HL-60 (cell line): ENCODE measurements at regions not wholly inside any gene's neighbourhood (a gene's known extent, or its start where the extent isn't known, plus 50 kb on each side); places are given as distances from the start of the nearest gene placed in this dataset.

Experiments
- DNase-seq, 2 experiments: peaks; one replicate each; pipeline ENCODE4 v3.0.0-alpha.2; 2010 to 2020; ENCODE audit warnings: low read depth in 1 of 2, low spot score in 1 of 2
- H3K27ac ChIP-seq: fragments of 250-450 bp; sonication (Bioruptor Pico); replicated peaks from 2 replicates; pipeline ENCODE4 v1.5.1; 2020; ENCODE audit warnings: mild to moderate bottlenecking, moderate library complexity
- H3K27me3 ChIP-seq: fragments of 250-450 bp; sonication (Bioruptor Pico); 2 replicates; pipeline ENCODE4 v1.5.1; 2021; ENCODE audit warnings: mild to moderate bottlenecking, moderate library complexity; ENCODE audit not compliant: insufficient read depth, poor library complexity, severe bottlenecking
- H3K4me3 ChIP-seq: replicated peaks from 2 replicates; pipeline ENCODE4 v1.5.1; 2011; ENCODE audit warnings: mild to moderate bottlenecking, control low read depth, low read length; ENCODE audit not compliant: insufficient read depth
- GABPA ChIP-seq: IDR thresholded peaks from 2 replicates; pipeline ENCODE4 v1.6.1; 2012; ENCODE audit warnings: low read depth
- POLR2AphosphoS5 ChIP-seq: IDR thresholded peaks from 2 replicates; pipeline ENCODE4 v1.6.1; 2012; ENCODE audit warnings: low read depth
- SPI1 ChIP-seq: IDR thresholded peaks from 2 replicates; pipeline ENCODE4 v1.6.1; 2012; ENCODE audit warnings: low read depth, mild to moderate bottlenecking, borderline replicate concordance
- TF ChIP-seq, protein P1 (sequence below): IDR thresholded peaks from 2 replicates; pipeline ENCODE4 v1.6.1; 2012; ENCODE audit warnings: low read depth; ENCODE audit not compliant: insufficient replicate concordance
- TF ChIP-seq, protein P2 (sequence below): IDR thresholded peaks from one replicate; pipeline ENCODE4 v1.5.1; 2011; ENCODE audit warnings: low read length, control low read depth, inconsistent platforms; ENCODE audit not compliant: insufficient read depth

GRCh38 chr5:163022582-163023128 lies 414.7 kb upstream of the CCNG1 start:
- TF ChIP-seq, protein P1, sequence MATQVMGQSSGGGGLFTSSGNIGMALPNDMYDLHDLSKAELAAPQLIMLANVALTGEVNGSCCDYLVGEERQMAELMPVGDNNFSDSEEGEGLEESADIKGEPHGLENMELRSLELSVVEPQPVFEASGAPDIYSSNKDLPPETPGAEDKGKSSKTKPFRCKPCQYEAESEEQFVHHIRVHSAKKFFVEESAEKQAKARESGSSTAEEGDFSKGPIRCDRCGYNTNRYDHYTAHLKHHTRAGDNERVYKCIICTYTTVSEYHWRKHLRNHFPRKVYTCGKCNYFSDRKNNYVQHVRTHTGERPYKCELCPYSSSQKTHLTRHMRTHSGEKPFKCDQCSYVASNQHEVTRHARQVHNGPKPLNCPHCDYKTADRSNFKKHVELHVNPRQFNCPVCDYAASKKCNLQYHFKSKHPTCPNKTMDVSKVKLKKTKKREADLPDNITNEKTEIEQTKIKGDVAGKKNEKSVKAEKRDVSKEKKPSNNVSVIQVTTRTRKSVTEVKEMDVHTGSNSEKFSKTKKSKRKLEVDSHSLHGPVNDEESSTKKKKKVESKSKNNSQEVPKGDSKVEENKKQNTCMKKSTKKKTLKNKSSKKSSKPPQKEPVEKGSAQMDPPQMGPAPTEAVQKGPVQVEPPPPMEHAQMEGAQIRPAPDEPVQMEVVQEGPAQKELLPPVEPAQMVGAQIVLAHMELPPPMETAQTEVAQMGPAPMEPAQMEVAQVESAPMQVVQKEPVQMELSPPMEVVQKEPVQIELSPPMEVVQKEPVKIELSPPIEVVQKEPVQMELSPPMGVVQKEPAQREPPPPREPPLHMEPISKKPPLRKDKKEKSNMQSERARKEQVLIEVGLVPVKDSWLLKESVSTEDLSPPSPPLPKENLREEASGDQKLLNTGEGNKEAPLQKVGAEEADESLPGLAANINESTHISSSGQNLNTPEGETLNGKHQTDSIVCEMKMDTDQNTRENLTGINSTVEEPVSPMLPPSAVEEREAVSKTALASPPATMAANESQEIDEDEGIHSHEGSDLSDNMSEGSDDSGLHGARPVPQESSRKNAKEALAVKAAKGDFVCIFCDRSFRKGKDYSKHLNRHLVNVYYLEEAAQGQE = no peak
- Histone ChIP-seq H3K27me3 (no peaks in the 10 kb centered on the region), H3K4me3 (no peak overlapping the region), H3K27ac (no peak overlapping the region)
- no peak for DNase-seq

DNA sequence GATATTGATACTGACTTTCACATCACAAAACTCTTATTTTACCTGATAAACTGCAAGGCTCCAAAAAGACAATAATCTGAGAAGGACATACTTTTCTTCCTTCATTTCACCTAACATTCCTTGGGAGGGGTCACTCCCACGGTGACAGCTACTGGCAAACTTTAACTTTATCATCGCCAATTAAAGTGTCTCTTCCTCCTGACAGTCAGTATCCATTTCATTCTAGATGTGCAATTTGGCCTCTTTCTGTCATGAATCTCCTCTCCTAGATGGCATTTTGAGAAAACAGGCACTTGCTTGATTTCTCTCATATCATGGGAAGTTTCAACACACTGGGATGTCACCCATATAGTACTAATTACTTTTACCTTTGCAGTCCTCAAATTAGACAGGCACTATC lies 413.5 kb upstream of the CCNG1 start:
- Histone ChIP-seq H3K4me3 (no peak overlapping the region), H3K27ac (no peak overlapping the region), H3K27me3 (no peaks in the 10 kb centered on the region)
- TF ChIP-seq SPI1 = no peak
- TF ChIP-seq POLR2AphosphoS5 = no peak
- TF ChIP-seq GABPA = no peak
- TF ChIP-seq, protein P2, sequence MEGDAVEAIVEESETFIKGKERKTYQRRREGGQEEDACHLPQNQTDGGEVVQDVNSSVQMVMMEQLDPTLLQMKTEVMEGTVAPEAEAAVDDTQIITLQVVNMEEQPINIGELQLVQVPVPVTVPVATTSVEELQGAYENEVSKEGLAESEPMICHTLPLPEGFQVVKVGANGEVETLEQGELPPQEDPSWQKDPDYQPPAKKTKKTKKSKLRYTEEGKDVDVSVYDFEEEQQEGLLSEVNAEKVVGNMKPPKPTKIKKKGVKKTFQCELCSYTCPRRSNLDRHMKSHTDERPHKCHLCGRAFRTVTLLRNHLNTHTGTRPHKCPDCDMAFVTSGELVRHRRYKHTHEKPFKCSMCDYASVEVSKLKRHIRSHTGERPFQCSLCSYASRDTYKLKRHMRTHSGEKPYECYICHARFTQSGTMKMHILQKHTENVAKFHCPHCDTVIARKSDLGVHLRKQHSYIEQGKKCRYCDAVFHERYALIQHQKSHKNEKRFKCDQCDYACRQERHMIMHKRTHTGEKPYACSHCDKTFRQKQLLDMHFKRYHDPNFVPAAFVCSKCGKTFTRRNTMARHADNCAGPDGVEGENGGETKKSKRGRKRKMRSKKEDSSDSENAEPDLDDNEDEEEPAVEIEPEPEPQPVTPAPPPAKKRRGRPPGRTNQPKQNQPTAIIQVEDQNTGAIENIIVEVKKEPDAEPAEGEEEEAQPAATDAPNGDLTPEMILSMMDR = no peak
- TF ChIP-seq, protein P1 = no peak
- DNase-seq = no peak

GRCh38 chr5:163024936-163025335 lies 412.5 kb upstream of the CCNG1 start:
- H3K27me3 ChIP-seq = no peaks in the 10 kb centered on the region
- no peak for DNase-seq
- no peak for TF ChIP-seq GABPA
- TF ChIP-seq, protein P2 = no peak
- H3K27ac ChIP-seq = no peak overlapping the region
- no peak overlapping the region for H3K4me3 ChIP-seq

- no peaks in the 10 kb centered on the region for H3K27me3 ChIP-seq
- TF ChIP-seq GABPA (no peak), SPI1 (no peak), POLR2AphosphoS5 (no peak)
- TF ChIP-seq, protein P1 = no peak
- TF ChIP-seq, protein P2 = no peak
- DNase-seq = no peak
- H3K4me3 ChIP-seq = no peak overlapping the region
- no peak overlapping the region for H3K27ac ChIP-seq
Observed at GRCh38 chr5:163033656-163034055, 403.7 kb upstream of the CCNG1 start.
